Astrocyte of the spinal cord (primary cell): ENCODE measurements at regions not wholly inside any gene's neighbourhood (a gene's known extent, or its start where the extent isn't known, plus 50 kb on each side); places are given as distances from the start of the nearest gene placed in this dataset.
"Not testable (repeated sequence)": the region's sequence is repeated elsewhere in the genome, so short reads cannot be mapped to it uniquely, and the experiment has no call there.

Experiments used
- DNase-seq: peaks from one replicate; pipeline ENCODE4 v3.0.0; 2011; ENCODE audit warnings: low read depth, low spot score
- H3K4me3 ChIP-seq: 2 replicates; pipeline ENCODE4 v1.5.1; 2011; ENCODE audit warnings: low read depth, mild to moderate bottlenecking, low read length, moderate library complexity
- in situ Hi-C: cut with HindIII; loops from 2 replicates; pipeline ENCODE4 v1.10.0; 2017; ENCODE audit warnings: low sequenced_read_pairs

DNA sequence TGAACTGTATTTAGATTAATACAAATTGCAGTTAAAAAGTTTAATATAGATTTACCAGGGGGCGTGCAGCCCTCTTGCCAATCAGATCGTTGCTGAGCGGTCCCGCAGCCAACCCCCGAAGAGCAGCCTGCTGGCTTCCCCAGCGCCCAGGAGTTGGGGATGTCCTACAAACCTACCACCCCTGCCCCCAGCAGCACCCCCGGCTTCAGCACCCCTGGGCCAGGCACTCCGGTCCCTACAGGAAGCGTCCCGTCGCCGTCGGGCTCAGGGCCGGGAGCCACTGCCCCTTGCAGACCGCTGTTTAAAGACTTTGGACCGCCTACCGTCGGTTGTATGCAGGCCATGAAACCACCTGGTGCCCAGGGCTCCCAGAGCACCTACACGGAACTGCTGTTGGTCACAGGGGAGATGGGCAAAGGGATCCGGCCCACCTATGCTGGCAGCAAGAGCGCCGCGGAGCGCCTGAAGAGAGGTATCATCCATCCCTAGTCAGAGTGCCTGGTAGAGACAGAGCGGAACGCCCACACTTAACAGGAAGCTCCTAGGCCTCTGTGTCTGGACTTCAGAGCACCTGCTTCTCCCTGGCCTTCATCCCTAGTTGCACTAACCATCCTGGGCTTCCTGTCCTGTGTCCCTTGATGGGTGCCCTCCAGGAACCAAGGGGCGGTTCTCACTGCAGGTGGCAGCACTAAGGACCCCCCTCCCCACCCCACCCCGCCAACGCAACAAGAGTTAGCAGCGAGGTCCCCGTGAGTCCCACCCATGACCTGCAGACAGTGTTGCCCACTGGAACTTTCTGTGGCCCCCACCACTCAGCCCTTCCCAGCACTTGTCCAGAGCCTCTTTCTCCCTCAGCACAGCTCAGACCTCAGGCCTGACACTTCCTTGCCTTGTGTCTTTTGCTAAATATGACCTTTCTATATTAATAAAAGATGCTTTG is 91.5 kb upstream of the ZNG1F start:
- DNase-seq, H3K4me3 ChIP-seq, in situ Hi-C loops: not testable (repeated sequence)

- DNase-seq, H3K4me3 ChIP-seq, in situ Hi-C loops: not testable (repeated sequence)
Measured at GRCh38 chr9:41279437-41279836, 90.3 kb upstream of the ZNG1F start.

- H3K4me3 ChIP-seq, DNase-seq, in situ Hi-C loops: not testable (repeated sequence)
Measured at GRCh38 chr9:41279033-41279432, 89.9 kb upstream of the ZNG1F start.

GRCh38 chr9:41273549-41274267 is 84.6 kb upstream of the ZNG1F start:
- DNase-seq = peak; percentile 75
- in situ Hi-C loops = not testable (repeated sequence)
- H3K4me3 ChIP-seq = peak overlapping the region; percentile 41

GRCh38 chr9:41272879-41273548 is 83.9 kb upstream of the ZNG1F start:
- DNase-seq, in situ Hi-C loops: not testable (repeated sequence)
- H3K4me3 ChIP-seq = peak overlapping the region; percentile 26

- DNase-seq, H3K4me3 ChIP-seq, in situ Hi-C loops: not testable (repeated sequence)
Measured at GRCh38 chr9:41270992-41271391, 81.9 kb upstream of the ZNG1F start.

- DNase-seq, in situ Hi-C loops, H3K4me3 ChIP-seq: not testable (repeated sequence)
Measured at GRCh38 chr9:41269471-41269870, 80.4 kb upstream of the ZNG1F start.

DNA sequence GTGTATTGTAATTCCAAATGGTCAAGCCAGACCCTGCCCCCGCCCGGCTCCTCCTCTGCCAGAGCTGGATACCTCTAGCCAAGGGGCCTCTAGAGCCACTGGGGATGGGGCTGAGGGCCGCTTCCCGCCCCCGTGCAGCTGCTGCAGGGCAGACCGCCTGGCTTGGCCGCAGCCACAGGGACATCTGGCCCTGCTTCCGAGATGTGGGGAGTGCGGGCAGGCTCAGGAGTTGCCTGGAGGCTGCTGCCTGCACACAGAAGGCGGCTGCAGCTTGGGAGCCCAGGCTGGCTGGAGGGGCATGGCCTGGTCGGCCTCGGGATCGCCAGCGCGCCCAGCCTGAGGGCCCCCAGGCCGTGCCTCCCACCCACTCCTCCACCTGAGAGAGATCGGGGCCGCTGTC is 79.9 kb upstream of the ZNG1F start:
- H3K4me3 ChIP-seq, in situ Hi-C loops: not testable (repeated sequence)
- peak; percentile 0 for DNase-seq

GRCh38 chr9:41266602-41267001 is 77.5 kb upstream of the ZNG1F start:
- H3K4me3 ChIP-seq, in situ Hi-C loops, DNase-seq: not testable (repeated sequence)

GRCh38 chr9:41266000-41266399 is 76.9 kb upstream of the ZNG1F start:
- in situ Hi-C loops, DNase-seq, H3K4me3 ChIP-seq: not testable (repeated sequence)

GRCh38 chr9:41251973-41252372 is 62.9 kb upstream of the ZNG1F start:
- in situ Hi-C loops = not testable (repeated sequence)

GRCh38 chr9:41251101-41251500 is 62.0 kb upstream of the ZNG1F start:
- in situ Hi-C loops, DNase-seq, H3K4me3 ChIP-seq: not testable (repeated sequence)

More at GRCh38 chr9:41251973-41252372, 62.9 kb upstream of the ZNG1F start:
- not testable (repeated sequence) for DNase-seq, H3K4me3 ChIP-seq

- DNase-seq, H3K4me3 ChIP-seq, in situ Hi-C loops: not testable (repeated sequence)
Measured at GRCh38 chr9:41246702-41247101, 57.6 kb upstream of the ZNG1F start.
